ENCODE measurements at regions not wholly inside any gene's neighbourhood (a gene's known extent, or its start where the extent isn't known, plus 50 kb on each side); places are given as distances from the start of the nearest gene placed in this dataset.
A peak's percentile ranks its signal among the peaks of the same experiment; 100 is the strongest.

DNA sequence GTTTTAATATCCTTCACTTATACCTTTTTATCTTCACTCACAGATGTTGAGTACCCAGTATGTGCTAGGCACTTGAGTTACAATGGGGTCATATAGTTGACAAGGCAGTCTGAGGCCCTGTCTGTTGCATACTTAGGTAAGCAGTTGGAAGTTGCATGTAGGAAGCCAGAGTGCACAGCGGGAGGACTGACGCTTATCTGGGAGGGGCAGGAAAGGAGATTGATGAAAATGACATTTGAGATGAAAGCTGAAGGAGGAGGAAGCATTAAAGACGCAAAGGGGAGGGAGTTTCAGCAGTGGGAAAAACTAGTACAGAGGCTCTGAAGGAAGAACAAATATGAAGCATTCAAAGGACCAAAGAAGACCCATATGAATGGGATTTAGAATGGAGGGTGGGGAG lies 266.2 kb downstream of the HTR7 start:
- peaks cover 5% of the 10 kb centered on the region for H3K9me3 Mint-ChIP-seq (ENCODE audit: insufficient read depth)
- ChIA-PET POLR2A (no interaction called here), CTCF (interaction anchor here (0.9 kb wide), 1 partner anchor 636 kb away, joined by 3 read pairs; no protein-coding TSS in a partner anchor)
- Histone ChIP-seq H3K36me3 (replicated peaks in 1 of 2; ENCODE audit: control extremely low read depth in 1 of 2, control insufficient read depth in 1 of 2, extremely low read depth in 1 of 2, insufficient read depth in 2 of 2, low read length in 1 of 2) (no peaks in the 10 kb centered on the region), H2AFZ (ENCODE audit: insufficient read depth, low read depth, low read length, poor library complexity, severe bottlenecking) (no peak overlapping the region), H3K79me2 (ENCODE audit: control insufficient read depth, insufficient read depth, low read length) (no peaks in the 10 kb centered on the region), H4K20me1 (ENCODE audit: control insufficient read depth, insufficient read depth, low read length, poor library complexity, severe bottlenecking) (no peaks in the 10 kb centered on the region), H3K9me3 (ENCODE audit: control extremely low read depth in 1 of 3, control insufficient read depth in 2 of 3, insufficient read depth in 1 of 3, low read length in 2 of 3) (no peaks in the 10 kb centered on the region), H3K27ac (ENCODE audit: low read length in 2 of 2) (no peak overlapping the region), H3K4me1 (ENCODE audit: control insufficient read depth in 2 of 2, insufficient read depth in 2 of 2, low read length in 2 of 2) (peaks cover 0 to 2% of the 10 kb centered on the region in 2 donors), H3K4me3 (ENCODE audit: control extremely low read depth in 1 of 5, extremely low read depth in 1 of 5, insufficient read depth in 1 of 5, low read depth in 2 of 5, low read length in 4 of 5) (no peak overlapping the region), H3K27me3 (replicated peaks in 1 of 4; ENCODE audit: control extremely low read depth in 1 of 4, control insufficient read depth in 3 of 4, insufficient read depth in 4 of 4, low read length in 3 of 4) (no peaks in the 10 kb centered on the region), H3K4me2 (replicated peaks; ENCODE audit: low read depth, low read length, poor library complexity, severe bottlenecking) (no peak overlapping the region), H3K9ac (ENCODE audit: low read length) (no peak overlapping the region)
- no peak overlapping the region for H3K4me3 Mint-ChIP-seq
- H3K27ac Mint-ChIP-seq, result no peak overlapping the region
- no peaks in the 10 kb centered on the region for H3K4me1 Mint-ChIP-seq
- no peak for DNase-seq
- TF ChIP-seq, protein P1, sequence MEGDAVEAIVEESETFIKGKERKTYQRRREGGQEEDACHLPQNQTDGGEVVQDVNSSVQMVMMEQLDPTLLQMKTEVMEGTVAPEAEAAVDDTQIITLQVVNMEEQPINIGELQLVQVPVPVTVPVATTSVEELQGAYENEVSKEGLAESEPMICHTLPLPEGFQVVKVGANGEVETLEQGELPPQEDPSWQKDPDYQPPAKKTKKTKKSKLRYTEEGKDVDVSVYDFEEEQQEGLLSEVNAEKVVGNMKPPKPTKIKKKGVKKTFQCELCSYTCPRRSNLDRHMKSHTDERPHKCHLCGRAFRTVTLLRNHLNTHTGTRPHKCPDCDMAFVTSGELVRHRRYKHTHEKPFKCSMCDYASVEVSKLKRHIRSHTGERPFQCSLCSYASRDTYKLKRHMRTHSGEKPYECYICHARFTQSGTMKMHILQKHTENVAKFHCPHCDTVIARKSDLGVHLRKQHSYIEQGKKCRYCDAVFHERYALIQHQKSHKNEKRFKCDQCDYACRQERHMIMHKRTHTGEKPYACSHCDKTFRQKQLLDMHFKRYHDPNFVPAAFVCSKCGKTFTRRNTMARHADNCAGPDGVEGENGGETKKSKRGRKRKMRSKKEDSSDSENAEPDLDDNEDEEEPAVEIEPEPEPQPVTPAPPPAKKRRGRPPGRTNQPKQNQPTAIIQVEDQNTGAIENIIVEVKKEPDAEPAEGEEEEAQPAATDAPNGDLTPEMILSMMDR (IDR thresholded peaks at IDR 0.05), result no peak
- no peak for TF ChIP-seq EZH2 (IDR thresholded peaks at IDR 0.05; ENCODE audit: borderline replicate concordance, insufficient read depth, low read depth, low read length, poor library complexity, severe bottlenecking)
- 70% methylated on average over 3 of the region's 3 CpGs for WGBS (ENCODE audit: insufficient coverage)
- ATAC-seq (ENCODE audit: low read depth), result no peak
- intact Hi-C loops (cut with micrococcal nuclease), result loop anchor here (10.0 kb wide), 1 partner anchor 637 kb away; no protein-coding TSS in a partner anchor
- peaks cover 13% of the 10 kb centered on the region for H3K27me3 Mint-ChIP-seq

DNA sequence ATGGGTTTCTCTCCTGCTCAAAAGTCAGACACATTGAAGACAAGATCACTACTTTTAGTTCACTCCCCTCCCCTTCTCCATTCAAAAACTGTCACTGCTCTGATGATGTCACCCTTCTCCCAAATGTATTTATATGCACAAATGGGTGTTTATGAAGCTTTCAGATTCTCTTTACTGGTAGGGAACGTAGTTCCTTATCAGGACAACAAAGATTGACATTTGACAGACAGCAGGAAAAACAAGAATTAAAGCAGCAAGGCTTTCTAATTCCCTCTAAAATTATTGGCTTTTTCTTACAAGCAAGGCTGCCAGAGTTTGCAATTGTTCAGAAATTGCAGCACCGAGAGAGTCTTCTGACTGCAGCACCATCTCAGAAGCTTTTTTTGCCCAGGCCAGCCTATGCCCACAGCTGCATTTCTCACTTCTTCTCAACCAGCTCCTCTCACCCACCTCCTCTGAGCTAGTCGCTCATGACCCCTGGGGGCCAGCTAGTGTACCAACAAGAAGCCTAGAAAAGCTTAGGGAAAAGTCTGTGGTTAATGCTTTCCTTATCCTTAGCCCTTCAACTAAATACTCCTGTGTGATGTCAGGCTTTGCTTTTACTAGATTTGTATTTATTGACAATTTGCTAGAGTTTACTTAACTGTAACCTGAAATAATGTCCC lies 265.1 kb downstream of the HTR7 start:
- peak; percentile 37 for DNase-seq

More for the DNA sequence above, 265.1 kb downstream of the HTR7 start:
- H2AFZ ChIP-seq (ENCODE audit: insufficient read depth, low read depth, low read length, poor library complexity, severe bottlenecking), result no peak overlapping the region
- no peaks in the 10 kb centered on the region for H3K4me1 Mint-ChIP-seq
- no peak overlapping the region for H3K4me3 Mint-ChIP-seq
- H3K4me3 ChIP-seq (ENCODE audit: control extremely low read depth in 1 of 5, extremely low read depth in 1 of 5, insufficient read depth in 1 of 5, low read depth in 2 of 5, low read length in 4 of 5), result no peak overlapping the region
- CTCF ChIA-PET, result interaction anchor here (0.7 to 2.8 kb wide), 4 partner anchors 638 to 810 kb away, joined by 3 to 16 read pairs (median 4); no protein-coding TSS in a partner anchor
- H3K27ac Mint-ChIP-seq, result no peak overlapping the region
- WGBS (ENCODE audit: insufficient coverage), result 31% methylated on average over 2 of the region's 3 CpGs
- no peaks in the 10 kb centered on the region for H3K79me2 ChIP-seq (ENCODE audit: control insufficient read depth, insufficient read depth, low read length)
- no peak overlapping the region for H3K27ac ChIP-seq (ENCODE audit: low read length in 2 of 2)
- no peak overlapping the region for H3K9ac ChIP-seq (ENCODE audit: low read length)
- H3K27me3 Mint-ChIP-seq, result peaks cover 15% of the 10 kb centered on the region
- no peaks in the 10 kb centered on the region for H3K27me3 ChIP-seq (replicated peaks in 1 of 4; ENCODE audit: control extremely low read depth in 1 of 4, control insufficient read depth in 3 of 4, insufficient read depth in 4 of 4, low read length in 3 of 4)
- TF ChIP-seq, protein P1 (IDR thresholded peaks at IDR 0.05), result no peak
- TF ChIP-seq EZH2 (IDR thresholded peaks at IDR 0.05; ENCODE audit: borderline replicate concordance, insufficient read depth, low read depth, low read length, poor library complexity, severe bottlenecking), result no peak
- peaks cover 0 to 2% of the 10 kb centered on the region in 2 donors for H3K4me1 ChIP-seq (ENCODE audit: control insufficient read depth in 2 of 2, insufficient read depth in 2 of 2, low read length in 2 of 2)
- POLR2A ChIA-PET, result no interaction called here
- peak; percentile 39 for ATAC-seq (ENCODE audit: low read depth)
- peaks cover 5% of the 10 kb centered on the region for H3K9me3 Mint-ChIP-seq (ENCODE audit: insufficient read depth)
- H4K20me1 ChIP-seq (ENCODE audit: control insufficient read depth, insufficient read depth, low read length, poor library complexity, severe bottlenecking), result no peaks in the 10 kb centered on the region
- no peaks in the 10 kb centered on the region for H3K9me3 ChIP-seq (ENCODE audit: control extremely low read depth in 1 of 3, control insufficient read depth in 2 of 3, insufficient read depth in 1 of 3, low read length in 2 of 3)
- intact Hi-C loops (cut with micrococcal nuclease), result loop anchor here (10.0 kb wide), 1 partner anchor 638 kb away; no protein-coding TSS in a partner anchor
- no peaks in the 10 kb centered on the region for H3K36me3 ChIP-seq (replicated peaks in 1 of 2; ENCODE audit: control extremely low read depth in 1 of 2, control insufficient read depth in 1 of 2, extremely low read depth in 1 of 2, insufficient read depth in 2 of 2, low read length in 1 of 2)
- no peak overlapping the region for H3K4me2 ChIP-seq (replicated peaks; ENCODE audit: low read depth, low read length, poor library complexity, severe bottlenecking)

Data from B cell (primary cell).